Subcutaneous abdominal adipose tissue (tissue), 5 donors: ENCODE measurements at regions not wholly inside any gene's neighbourhood (a gene's known extent, or its start where the extent isn't known, plus 50 kb on each side); places are given as distances from the start of the nearest gene placed in this dataset.
"Not testable (repeated sequence)": the region's sequence is repeated elsewhere in the genome, so short reads cannot be mapped to it uniquely, and the experiment has no call there.

Experiments used
- H3K27ac ChIP-seq: one replicate; pipeline ENCODE4 v1.7.0; 2013; ENCODE audit warnings: low read depth, mild to moderate bottlenecking, inconsistent platforms, low read length, moderate library complexity
- H3K27me3 ChIP-seq, 5 donors: one replicate each; pipeline ENCODE4 v1.7.0; 2013; ENCODE audit warnings: low read length in 5 of 5, inconsistent platforms in 1 of 5; ENCODE audit not compliant: control insufficient read depth in 5 of 5, insufficient read depth in 4 of 5
- H3K36me3 ChIP-seq, 5 donors: one replicate each; pipeline ENCODE4 v1.7.0; 2013; ENCODE audit warnings: low read length in 5 of 5; ENCODE audit not compliant: control insufficient read depth in 5 of 5, insufficient read depth in 5 of 5
- H3K4me1 ChIP-seq, 5 donors: one replicate each; pipeline ENCODE4 v1.7.0; 2013; ENCODE audit warnings: low read length in 5 of 5, mild to moderate bottlenecking in 3 of 5, moderate library complexity in 1 of 5; ENCODE audit not compliant: control insufficient read depth in 5 of 5, insufficient read depth in 5 of 5
- H3K4me3 ChIP-seq, 5 donors: one replicate each; pipeline ENCODE4 v1.7.0; 2013; ENCODE audit warnings: low read length in 5 of 5, low read depth in 1 of 5
- H3K9ac ChIP-seq, 5 donors: one replicate each; pipeline ENCODE4 v1.7.0; 2013; ENCODE audit warnings: low read length in 5 of 5, mild to moderate bottlenecking in 4 of 5, moderate library complexity in 3 of 5
- H3K9me3 ChIP-seq, 5 donors: one replicate each; pipeline ENCODE4 v1.7.0; 2013; ENCODE audit warnings: low read length in 5 of 5; ENCODE audit not compliant: control insufficient read depth in 5 of 5
- donor health status: healthy.
- donor health status: healthy.
- donor health status: healthy.
- donor health status: healthy.
- donor health status: healthy.

- H3K36me3 ChIP-seq = no peaks in the 10 kb centered on the region
- H3K9me3 ChIP-seq = no peaks in the 10 kb centered on the region
- H3K4me3 ChIP-seq = no peak overlapping the region
- H3K9ac ChIP-seq = no peak overlapping the region
- H3K27me3 ChIP-seq = no peaks in the 10 kb centered on the region
- no peak overlapping the region for H3K27ac ChIP-seq
- no peaks in the 10 kb centered on the region for H3K4me1 ChIP-seq
Observed at GRCh38 chr14:46596236-46596635, 55.3 kb downstream of the RPL10L start.

DNA sequence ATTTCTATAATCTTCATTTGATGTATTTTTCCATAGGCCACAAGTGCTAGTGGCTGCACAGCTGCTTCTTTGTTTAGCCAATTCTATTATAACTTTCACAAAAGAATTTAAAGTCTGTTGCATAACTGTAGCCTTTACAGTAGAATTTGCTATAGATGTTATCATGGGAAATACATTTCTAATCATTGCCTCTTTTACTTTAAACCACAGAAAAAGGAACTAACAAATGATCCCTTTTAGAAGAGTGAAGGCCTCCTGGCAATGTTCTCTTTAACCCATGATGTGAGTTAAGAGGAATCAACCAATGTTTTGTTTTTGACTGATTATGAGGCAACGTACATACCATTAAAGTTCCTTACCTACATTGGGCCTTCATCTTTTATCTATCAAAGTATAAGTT lies 68.8 kb downstream of the RPL10L start:
- Histone ChIP-seq H3K27ac (no peak overlapping the region), H3K9ac (no peak overlapping the region), H3K4me1 (no peaks in the 10 kb centered on the region), H3K9me3 (peaks cover 0 to 2% (median 0%) of the 10 kb centered on the region in 5 donors), H3K4me3 (no peak overlapping the region), H3K36me3 (no peaks in the 10 kb centered on the region), H3K27me3 (no peaks in the 10 kb centered on the region)

DNA sequence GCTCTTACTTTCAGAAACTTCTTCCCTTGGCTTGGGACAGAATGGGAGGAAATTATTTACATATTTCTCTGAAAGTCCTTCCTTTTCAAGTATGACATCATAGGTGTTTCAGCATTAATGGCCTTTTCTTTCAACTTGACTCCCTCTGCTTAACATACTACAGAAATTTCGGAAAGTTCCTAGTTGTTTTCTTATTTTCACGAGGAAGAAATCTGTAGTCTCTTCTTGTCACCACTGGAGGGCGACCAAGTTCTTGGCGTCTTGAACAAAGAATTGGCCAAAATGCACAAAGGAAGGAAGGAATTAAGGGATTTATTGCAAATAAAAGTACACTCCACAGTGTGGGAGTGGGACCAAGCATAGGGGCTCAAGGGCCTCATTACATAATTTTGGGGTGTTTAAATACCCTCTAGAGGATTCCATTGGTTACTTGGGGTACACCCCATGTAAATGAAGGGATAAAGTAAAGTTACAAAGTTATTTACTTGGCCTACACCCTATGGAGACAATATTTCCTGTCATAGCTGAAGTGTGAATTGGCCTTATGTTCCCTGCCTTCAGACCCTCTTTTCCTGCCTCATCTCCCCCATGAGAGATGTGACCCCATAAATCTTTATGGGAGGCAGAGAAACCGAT lies 70.4 kb downstream of the RPL10L start:
- Histone ChIP-seq H3K9ac (no peak overlapping the region), H3K36me3 (no peaks in the 10 kb centered on the region), H3K27ac (no peak overlapping the region), H3K9me3 (no peaks in the 10 kb centered on the region), H3K4me1 (no peaks in the 10 kb centered on the region), H3K27me3 (no peaks in the 10 kb centered on the region), H3K4me3 (no peak overlapping the region)

GRCh38 chr14:46574978-46575375 lies 76.6 kb downstream of the RPL10L start:
- Histone ChIP-seq H3K4me1 (no peaks in the 10 kb centered on the region), H3K9me3 (peaks cover 0 to 3% (median 0%) of the 10 kb centered on the region in 5 donors), H3K4me3 (no peak overlapping the region), H3K36me3 (no peaks in the 10 kb centered on the region), H3K27ac (no peak overlapping the region), H3K9ac (no peak overlapping the region), H3K27me3 (no peaks in the 10 kb centered on the region)

- no peaks in the 10 kb centered on the region for H3K4me1 ChIP-seq
- H3K36me3 ChIP-seq = no peaks in the 10 kb centered on the region
- no peaks in the 10 kb centered on the region for H3K27me3 ChIP-seq
- H3K9ac ChIP-seq = no peak overlapping the region
- peaks cover 0 to 3% (median 0%) of the 10 kb centered on the region in 5 donors for H3K9me3 ChIP-seq
- H3K27ac ChIP-seq = no peak overlapping the region
- no peak overlapping the region for H3K4me3 ChIP-seq
Observed at GRCh38 chr14:46574221-46574977, 77.2 kb downstream of the RPL10L start.

GRCh38 chr14:46573498-46573897 lies 78.1 kb downstream of the RPL10L start:
- Histone ChIP-seq H3K4me3 (no peak overlapping the region), H3K4me1 (no peaks in the 10 kb centered on the region), H3K9ac (no peak overlapping the region), H3K9me3 (peaks cover 0 to 3% (median 0%) of the 10 kb centered on the region in 5 donors), H3K27me3 (no peaks in the 10 kb centered on the region), H3K27ac (no peak overlapping the region), H3K36me3 (no peaks in the 10 kb centered on the region)

GRCh38 chr14:46571970-46572369 lies 79.6 kb downstream of the RPL10L start:
- Histone ChIP-seq H3K27me3 (no peaks in the 10 kb centered on the region), H3K4me3 (no peak overlapping the region), H3K4me1 (no peaks in the 10 kb centered on the region), H3K36me3 (no peaks in the 10 kb centered on the region), H3K9ac (no peak overlapping the region), H3K9me3 (peaks cover 0 to 3% (median 0%) of the 10 kb centered on the region in 5 donors), H3K27ac (no peak overlapping the region)

DNA sequence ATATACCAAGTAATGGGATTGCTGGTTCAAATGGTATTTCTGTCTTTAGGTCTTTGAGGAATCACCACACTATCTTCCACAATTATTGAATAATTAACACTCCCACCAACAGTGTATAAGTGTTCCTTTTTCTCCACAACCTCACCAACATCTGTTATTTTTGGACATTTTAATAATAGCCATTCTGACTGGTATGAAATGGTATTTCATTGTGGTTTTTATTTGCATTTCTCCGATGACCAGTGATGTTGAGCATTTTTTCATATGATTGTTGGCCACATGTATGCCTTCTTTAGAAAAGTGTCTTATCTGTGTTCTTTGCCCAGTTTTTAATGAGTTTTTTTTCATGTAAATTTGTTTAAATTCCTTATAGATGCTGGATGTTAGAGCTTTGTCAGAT lies 83.4 kb downstream of the RPL10L start:
- H3K36me3 ChIP-seq, H3K4me3 ChIP-seq, H3K9me3 ChIP-seq, H3K27me3 ChIP-seq, H3K27ac ChIP-seq, H3K9ac ChIP-seq, H3K4me1 ChIP-seq: not testable (repeated sequence)

DNA sequence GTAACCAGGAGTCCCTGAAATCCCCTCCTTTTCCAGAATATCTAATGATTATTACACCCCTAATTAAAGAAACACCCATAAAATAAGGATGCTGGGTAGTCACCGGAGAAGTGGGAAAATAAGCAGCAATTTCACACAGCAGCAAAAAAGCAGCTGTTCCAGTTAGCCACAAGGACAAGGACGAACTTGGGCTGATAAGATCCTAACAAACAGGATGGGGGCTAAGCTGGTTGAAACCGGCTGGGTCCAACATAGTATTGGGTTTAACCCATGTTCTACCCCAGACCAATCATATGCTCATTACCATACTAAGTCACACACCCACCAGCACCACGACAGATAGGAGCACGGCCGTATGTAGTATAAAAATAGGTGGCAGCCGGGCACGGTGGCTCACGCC lies 100.7 kb downstream of the RPL10L start:
- Histone ChIP-seq H3K27me3 (no peaks in the 10 kb centered on the region), H3K4me3 (no peak overlapping the region), H3K9me3 (peaks cover 0 to 11% (median under 1%) of the 10 kb centered on the region in 5 donors), H3K9ac (no peak overlapping the region), H3K4me1 (no peaks in the 10 kb centered on the region), H3K36me3 (no peaks in the 10 kb centered on the region), H3K27ac (no peak overlapping the region)

GRCh38 chr14:46540986-46541385 lies 110.6 kb downstream of the RPL10L start:
- Histone ChIP-seq H3K27ac (no peak overlapping the region), H3K36me3 (no peaks in the 10 kb centered on the region), H3K4me1 (no peaks in the 10 kb centered on the region), H3K4me3 (no peak overlapping the region), H3K9me3 (no peaks in the 10 kb centered on the region), H3K27me3 (no peaks in the 10 kb centered on the region), H3K9ac (no peak overlapping the region)
